HUES48 (cell line): ENCODE measurements at regions not wholly inside any gene's neighbourhood (a gene's known extent, or its start where the extent isn't known, plus 50 kb on each side); places are given as distances from the start of the nearest gene placed in this dataset.

ENCODE experiments used
- H3K27ac ChIP-seq: one replicate; pipeline ENCODE4 v1.7.0; 2013; ENCODE audit warnings: low read depth, low read length, inconsistent platforms
- H3K27me3 ChIP-seq: 2 replicates; pipeline ENCODE4 v1.6.1; 2013; ENCODE audit warnings: mild to moderate bottlenecking, low read length; ENCODE audit not compliant: control insufficient read depth, insufficient read depth
- H3K36me3 ChIP-seq: 2 replicates; pipeline ENCODE4 v1.6.1; 2013; ENCODE audit warnings: low read length; ENCODE audit not compliant: control insufficient read depth, insufficient read depth
- H3K4me1 ChIP-seq: 2 replicates; pipeline ENCODE4 v1.6.1; 2013; ENCODE audit warnings: mild to moderate bottlenecking, low read length; ENCODE audit not compliant: control insufficient read depth, insufficient read depth
- H3K4me3 ChIP-seq: 2 replicates; pipeline ENCODE4 v1.5.1; 2013; ENCODE audit warnings: mild to moderate bottlenecking, low read depth, low read length
- H3K9ac ChIP-seq: 2 replicates; pipeline ENCODE4 v1.6.1; 2013; ENCODE audit warnings: mild to moderate bottlenecking, low read depth, low read length, moderate library complexity
- H3K9me3 ChIP-seq: 2 replicates; pipeline ENCODE4 v1.6.1; 2013; ENCODE audit warnings: low read length; ENCODE audit not compliant: control insufficient read depth, insufficient read depth

DNA sequence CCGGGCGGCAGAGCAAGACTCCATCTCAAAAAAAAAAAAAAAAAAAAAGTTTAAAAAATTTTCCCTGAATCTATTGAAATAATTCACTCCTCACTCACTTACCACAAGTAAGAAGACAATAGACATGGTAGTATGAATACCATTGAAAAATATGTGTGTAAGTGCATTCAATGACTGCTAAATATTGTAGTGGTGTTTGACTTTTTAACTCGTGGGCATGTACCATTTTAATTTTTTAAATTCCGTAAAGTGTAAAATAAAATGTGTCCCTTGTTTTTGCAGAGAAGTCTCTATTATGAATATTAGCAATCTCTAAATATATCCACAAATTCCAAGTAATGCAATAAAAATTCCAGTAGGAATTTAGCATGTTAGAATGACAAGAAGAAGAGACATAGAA lies 134.1 kb downstream of the COPS8 start:
- Histone ChIP-seq H3K27me3 (no peaks in the 10 kb centered on the region), H3K4me3 (no peak overlapping the region), H3K9me3 (no peaks in the 10 kb centered on the region), H3K27ac (no peak overlapping the region), H3K36me3 (no peaks in the 10 kb centered on the region), H3K9ac (no peak overlapping the region), H3K4me1 (peaks cover 25% of the 10 kb centered on the region)

DNA sequence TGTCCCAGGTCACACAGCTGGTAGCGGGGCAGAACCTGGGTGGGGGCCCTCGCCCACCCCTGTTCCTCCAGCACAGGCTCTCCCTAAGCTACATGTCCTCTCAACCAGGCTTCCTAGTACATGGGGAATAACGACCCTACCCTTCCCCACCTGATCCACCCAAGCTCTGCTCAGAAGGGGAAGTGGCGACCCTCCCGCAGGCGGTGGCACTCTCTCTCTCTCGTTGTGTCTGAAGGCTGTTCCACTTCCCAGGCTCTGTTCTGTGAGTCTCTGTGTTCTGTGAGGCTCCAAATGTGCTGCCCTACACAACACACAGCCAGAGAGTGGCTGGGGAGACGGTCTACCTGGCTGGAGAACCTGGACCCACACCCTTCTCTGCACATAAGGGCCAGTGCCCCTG lies 135.8 kb downstream of the COPS8 start:
- H3K9ac ChIP-seq: no peak overlapping the region
- H3K27ac ChIP-seq: no peak overlapping the region

DNA sequence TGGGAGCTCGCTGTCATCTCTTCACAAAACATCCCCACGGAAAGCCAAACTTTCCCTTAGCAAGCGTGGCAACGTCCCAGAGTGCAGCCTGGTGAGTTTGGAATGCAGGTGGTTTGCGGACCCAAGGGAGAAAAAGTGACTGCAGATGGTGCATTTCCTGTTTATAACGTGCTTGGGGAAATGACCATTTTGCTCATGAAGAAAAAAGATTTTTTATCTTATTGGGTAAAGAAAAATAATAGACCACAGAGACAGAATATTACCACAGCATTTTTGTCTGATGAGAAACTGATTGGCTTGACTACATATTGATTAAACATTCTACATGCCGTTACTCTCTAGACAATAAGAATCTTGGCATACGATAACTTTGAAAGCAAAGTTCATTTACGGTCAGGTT lies 136.5 kb downstream of the COPS8 start:
- Histone ChIP-seq H3K4me3 (no peak overlapping the region), H3K9ac (no peak overlapping the region)

More for the DNA sequence above, 135.8 kb downstream of the COPS8 start:
- no peaks in the 10 kb centered on the region for H3K36me3 ChIP-seq
- no peaks in the 10 kb centered on the region for H3K9me3 ChIP-seq
- no peaks in the 10 kb centered on the region for H3K27me3 ChIP-seq
- H3K4me3 ChIP-seq: no peak overlapping the region
- peaks cover 25% of the 10 kb centered on the region for H3K4me1 ChIP-seq

DNA sequence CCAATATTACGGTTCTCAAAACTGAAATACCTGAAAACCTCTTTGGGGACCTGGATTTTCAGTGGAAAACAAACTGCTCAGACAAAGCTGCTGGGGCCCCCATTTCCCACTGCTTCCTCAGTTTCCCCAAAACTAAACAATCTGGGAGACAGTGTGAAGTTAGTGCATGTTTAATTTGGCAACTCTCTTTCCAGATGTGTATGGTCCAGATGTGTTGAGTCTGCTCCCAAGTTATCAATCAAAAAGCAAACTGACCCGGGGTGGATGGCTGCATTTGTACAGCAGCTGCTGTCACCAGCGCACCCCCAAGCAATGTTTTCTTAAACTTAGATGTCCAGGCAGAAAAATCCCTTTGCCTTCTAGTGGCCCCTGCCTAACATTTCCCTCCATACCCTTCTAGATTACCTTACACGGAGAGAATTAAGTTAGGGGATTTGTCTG lies 136.9 kb downstream of the COPS8 start:
- no peaks in the 10 kb centered on the region for H3K36me3 ChIP-seq
- H3K4me3 ChIP-seq: no peak overlapping the region
- peaks cover 23% of the 10 kb centered on the region for H3K4me1 ChIP-seq
- no peak overlapping the region for H3K9ac ChIP-seq
- no peak overlapping the region for H3K27ac ChIP-seq
- no peaks in the 10 kb centered on the region for H3K27me3 ChIP-seq
- no peaks in the 10 kb centered on the region for H3K9me3 ChIP-seq

More for the DNA sequence above, 136.5 kb downstream of the COPS8 start:
- no peaks in the 10 kb centered on the region for H3K27me3 ChIP-seq
- H3K36me3 ChIP-seq: no peaks in the 10 kb centered on the region
- H3K27ac ChIP-seq: no peak overlapping the region
- H3K9me3 ChIP-seq: no peaks in the 10 kb centered on the region
- H3K4me1 ChIP-seq: peaks cover 25% of the 10 kb centered on the region

DNA sequence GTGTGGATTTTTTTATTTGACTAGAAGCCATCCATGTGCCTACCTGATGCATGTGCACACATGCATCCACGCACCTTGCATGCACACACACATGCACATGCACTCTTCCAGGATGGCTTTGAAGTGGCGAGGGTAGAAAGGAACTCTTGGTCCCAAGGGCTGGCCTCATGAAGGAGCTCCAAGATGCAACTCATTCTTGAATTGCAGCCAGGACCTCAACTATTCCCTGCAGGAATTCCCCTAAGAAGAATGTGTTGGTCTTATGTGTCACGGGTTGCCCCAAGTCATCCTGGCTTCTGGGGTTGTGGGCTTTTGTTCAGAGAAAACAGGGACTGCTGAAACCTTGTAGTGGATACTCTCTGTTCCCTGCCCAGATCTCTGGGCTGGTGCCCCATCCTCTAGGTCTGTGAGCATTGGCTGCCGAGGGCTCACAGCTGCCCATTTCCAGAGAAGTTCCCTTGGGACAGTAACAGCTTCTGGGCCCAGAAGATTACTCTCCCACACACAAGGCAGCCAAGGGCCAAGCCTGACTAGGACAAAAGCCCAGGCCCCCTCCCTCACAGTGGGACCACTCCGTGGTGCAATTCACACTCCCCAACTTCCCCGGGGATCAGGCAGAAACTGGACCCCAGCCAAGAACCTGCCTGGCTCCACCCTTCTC lies 137.6 kb downstream of the COPS8 start:
- no peak overlapping the region for H3K4me3 ChIP-seq
- H3K9me3 ChIP-seq: no peaks in the 10 kb centered on the region
- peaks cover 16% of the 10 kb centered on the region for H3K4me1 ChIP-seq
- H3K36me3 ChIP-seq: no peaks in the 10 kb centered on the region
- no peak overlapping the region for H3K27ac ChIP-seq
- no peaks in the 10 kb centered on the region for H3K27me3 ChIP-seq
- H3K9ac ChIP-seq: no peak overlapping the region

DNA sequence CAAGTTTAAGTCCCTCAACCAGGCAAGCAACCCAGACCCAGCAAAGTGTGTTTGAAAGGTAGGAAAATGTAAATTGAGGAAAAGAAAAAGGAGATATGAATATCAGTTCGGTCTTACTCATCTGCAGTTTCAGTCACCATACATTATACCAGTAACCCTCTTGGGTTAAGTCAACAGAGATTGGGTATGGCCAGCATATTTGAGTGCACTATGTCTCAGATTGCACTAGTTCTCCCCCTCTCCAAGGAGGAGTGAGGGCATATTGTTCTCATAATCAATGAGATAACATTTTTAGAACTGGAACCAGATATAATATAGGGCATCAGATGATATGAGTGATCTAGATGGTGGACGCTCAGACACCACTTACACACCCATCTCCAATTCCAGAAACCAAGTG lies 141.5 kb downstream of the COPS8 start:
- Histone ChIP-seq H3K4me3 (no peak overlapping the region), H3K4me1 (peaks cover 4% of the 10 kb centered on the region; the same call in 1 of the 2 replicates), H3K27ac (no peak overlapping the region), H3K27me3 (no peaks in the 10 kb centered on the region), H3K9me3 (no peaks in the 10 kb centered on the region), H3K9ac (no peak overlapping the region), H3K36me3 (no peaks in the 10 kb centered on the region)

DNA sequence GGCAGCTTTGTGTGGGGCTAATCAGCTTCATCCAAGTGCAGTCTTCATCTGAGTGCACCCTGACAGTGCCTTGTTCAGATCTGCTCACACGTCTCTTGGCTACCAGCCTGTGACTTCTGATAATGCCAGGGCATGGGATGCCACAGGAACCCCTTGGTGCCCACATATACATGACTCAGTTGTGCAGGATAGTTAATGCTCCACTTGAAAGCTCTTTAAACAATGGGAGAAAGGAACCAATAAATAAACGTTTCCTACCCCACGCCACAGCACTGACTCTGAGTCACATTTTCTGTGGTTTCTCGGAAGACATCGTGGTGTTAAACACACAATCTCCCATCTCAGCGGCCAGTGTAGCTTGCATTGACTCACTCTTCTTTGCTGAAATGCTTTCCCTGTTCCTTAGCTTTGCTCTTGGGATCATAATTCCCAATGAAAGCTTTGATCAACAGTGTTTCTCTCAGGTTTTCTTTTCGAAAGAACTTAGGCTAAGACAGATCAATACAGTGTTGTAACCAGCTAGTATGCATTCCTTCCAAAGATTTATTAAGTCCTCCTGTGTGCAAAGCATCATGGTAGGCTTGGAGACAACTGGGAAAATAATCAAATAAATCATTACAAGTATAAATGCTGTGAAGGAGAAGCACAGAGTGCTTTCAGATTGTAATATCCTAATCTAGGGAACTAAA lies 142.0 kb downstream of the COPS8 start:
- no peaks in the 10 kb centered on the region for H3K9me3 ChIP-seq
- 0 out of 2 replicates have a peak, but pooled peaks cover 1% of the 10 kb centered on the region for H3K4me1 ChIP-seq
- no peak overlapping the region for H3K4me3 ChIP-seq
- H3K9ac ChIP-seq: no peak overlapping the region
- no peak overlapping the region for H3K27ac ChIP-seq
- no peaks in the 10 kb centered on the region for H3K36me3 ChIP-seq
- H3K27me3 ChIP-seq: no peaks in the 10 kb centered on the region

DNA sequence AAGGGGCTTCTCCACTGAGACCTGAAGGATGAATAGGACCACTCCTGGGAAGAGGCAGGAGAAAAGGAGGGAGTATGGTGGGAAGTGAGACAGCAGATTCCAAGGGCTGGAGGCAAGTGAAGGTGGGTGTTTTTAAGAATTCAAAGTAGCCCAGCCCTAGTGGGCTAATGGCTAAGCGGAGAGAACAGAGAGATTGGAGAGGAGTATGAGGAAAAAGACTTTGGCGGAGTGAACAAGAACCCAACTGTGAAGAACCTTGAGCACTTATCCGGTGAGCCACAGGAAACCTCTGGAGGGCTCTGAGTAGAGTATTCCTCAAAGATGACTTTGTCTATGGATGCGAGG lies 142.6 kb downstream of the COPS8 start:
- no peaks in the 10 kb centered on the region for H3K27me3 ChIP-seq
- H3K27ac ChIP-seq: no peak overlapping the region
- H3K4me3 ChIP-seq: no peak overlapping the region
- H3K4me1 ChIP-seq: no peaks in the 10 kb centered on the region
- no peaks in the 10 kb centered on the region for H3K36me3 ChIP-seq
- H3K9ac ChIP-seq: no peak overlapping the region
- no peaks in the 10 kb centered on the region for H3K9me3 ChIP-seq

DNA sequence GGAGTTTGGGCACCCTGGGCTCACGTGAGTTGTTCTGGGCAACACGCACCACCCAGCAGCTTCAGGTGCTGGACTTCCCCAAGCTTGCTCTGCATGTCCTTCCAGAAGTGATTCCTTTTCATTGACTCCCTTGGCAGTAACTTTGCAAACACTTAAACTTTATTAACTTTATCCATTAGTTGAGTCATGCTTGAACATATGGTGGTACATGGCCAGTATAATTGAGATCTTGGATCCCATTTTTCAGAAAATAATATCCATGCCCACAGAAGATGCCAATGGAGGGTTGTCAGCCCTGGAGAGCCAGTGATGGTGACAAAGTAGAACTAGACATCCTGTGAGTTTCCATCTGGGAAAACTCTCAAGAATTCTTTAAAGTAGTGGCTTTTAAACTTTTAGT lies 144.2 kb downstream of the COPS8 start:
- no peaks in the 10 kb centered on the region for H3K4me1 ChIP-seq
- H3K9ac ChIP-seq: no peak overlapping the region
- no peaks in the 10 kb centered on the region for H3K27me3 ChIP-seq
- no peaks in the 10 kb centered on the region for H3K9me3 ChIP-seq
- H3K36me3 ChIP-seq: no peaks in the 10 kb centered on the region
- no peak overlapping the region for H3K4me3 ChIP-seq
- no peak overlapping the region for H3K27ac ChIP-seq

DNA sequence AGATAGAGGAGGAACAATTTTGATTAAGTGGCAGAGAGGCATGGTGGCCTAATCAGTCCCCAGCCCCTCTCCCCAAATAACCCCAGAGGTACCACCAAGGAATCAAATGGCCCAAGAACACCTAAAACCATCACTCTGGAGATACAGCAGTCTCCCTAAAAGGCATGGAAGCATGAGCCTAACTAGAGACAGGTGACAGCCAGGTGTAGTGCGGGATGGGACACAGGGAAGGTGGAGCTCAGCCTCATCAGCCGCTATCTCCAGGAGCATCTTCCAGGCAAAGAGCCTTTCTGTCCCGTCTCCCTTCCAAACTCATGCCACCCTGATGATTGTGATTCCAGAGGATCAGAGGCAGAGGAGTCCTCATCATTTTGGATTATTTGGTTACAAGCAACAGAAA lies 144.7 kb downstream of the COPS8 start:
- Histone ChIP-seq H3K36me3 (no peaks in the 10 kb centered on the region), H3K4me3 (no peak overlapping the region), H3K27ac (no peak overlapping the region), H3K4me1 (no peaks in the 10 kb centered on the region), H3K27me3 (no peaks in the 10 kb centered on the region), H3K9me3 (no peaks in the 10 kb centered on the region), H3K9ac (no peak overlapping the region)

DNA sequence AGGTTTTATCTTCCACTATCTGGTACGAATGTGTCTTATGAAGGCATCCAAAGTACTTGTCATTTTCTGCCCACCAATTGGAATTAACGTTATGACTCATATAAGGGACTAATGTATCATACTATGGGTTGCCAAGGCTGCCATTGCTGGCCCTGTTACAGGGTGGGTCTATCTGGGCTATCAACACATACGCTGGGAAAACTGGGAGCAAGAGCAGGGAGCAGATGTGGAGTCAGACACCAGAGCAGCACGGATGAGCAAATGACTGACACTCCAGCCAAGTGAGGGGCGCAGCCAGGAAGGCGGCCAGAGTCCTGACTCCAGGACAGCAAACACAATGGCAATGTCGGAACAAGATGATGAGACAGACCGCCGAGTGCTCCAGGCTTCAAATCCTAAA lies 145.9 kb downstream of the COPS8 start:
- no peak overlapping the region for H3K4me3 ChIP-seq
- H3K4me1 ChIP-seq: no peaks in the 10 kb centered on the region
- H3K9me3 ChIP-seq: no peaks in the 10 kb centered on the region
- H3K36me3 ChIP-seq: no peaks in the 10 kb centered on the region
- no peaks in the 10 kb centered on the region for H3K27me3 ChIP-seq
- H3K27ac ChIP-seq: no peak overlapping the region
- H3K9ac ChIP-seq: no peak overlapping the region
